ENCODE measurements at regions not wholly inside any gene's neighbourhood (a gene's known extent, or its start where the extent isn't known, plus 50 kb on each side); places are given as distances from the start of the nearest gene placed in this dataset.
"Not testable (repeated sequence)": the region's sequence is repeated elsewhere in the genome, so short reads cannot be mapped to it uniquely, and the experiment has no call there.

DNA sequence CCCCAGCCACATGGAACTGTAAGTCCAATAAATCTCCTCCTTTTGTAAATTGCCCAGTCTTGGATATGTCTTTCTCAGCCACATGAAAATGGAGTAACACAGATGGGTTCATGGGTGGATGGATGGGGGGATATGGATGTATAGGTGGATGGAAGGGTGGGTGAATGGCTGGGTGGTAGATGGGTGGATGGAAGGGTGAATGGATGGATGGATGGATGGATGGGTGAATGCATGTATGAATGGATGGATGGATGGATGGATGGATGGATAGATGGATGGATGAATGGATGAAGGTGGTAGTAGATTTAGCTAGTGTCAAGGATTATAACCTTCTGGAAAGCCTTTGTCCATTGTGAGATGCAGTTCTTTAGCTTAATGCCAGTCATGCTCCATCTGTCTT is 146.1 kb upstream of the ATP2B2 start:
- H3K4me3 ChIP-seq (ENCODE audit: insufficient read depth, low read depth, low read length), result no peak overlapping the region
- DNase-seq, result no peak

DNA sequence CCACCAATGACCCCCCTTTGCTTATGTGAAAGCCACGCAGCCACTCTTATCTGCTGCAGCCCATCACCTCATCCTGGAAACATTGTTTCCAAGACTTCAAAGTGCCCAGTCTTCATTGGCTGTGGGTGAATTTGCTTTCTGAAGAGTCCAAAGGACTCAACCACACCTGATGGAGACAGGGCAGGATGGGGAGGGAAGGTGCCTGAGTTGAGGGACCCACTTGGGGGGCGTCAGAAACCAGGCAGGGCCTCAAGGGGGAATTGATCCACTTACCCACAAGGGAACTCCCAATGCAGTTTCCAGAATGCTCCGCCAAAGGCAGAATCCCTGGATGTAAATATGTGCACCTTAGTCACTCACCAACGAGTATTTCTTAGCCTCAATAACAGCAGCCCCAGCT is 147.9 kb upstream of the ATP2B2 start:
- Histone ChIP-seq H3K4me3 (ENCODE audit: insufficient read depth, low read depth, low read length) (no peak overlapping the region), H3K27me3 (ENCODE audit: control insufficient read depth, insufficient read depth, low read length) (no peaks in the 10 kb centered on the region; the same call in 1 of the 2 replicates), H3K36me3 (replicated peaks; ENCODE audit: control insufficient read depth, insufficient read depth, low read length) (no peaks in the 10 kb centered on the region)
- no peak for DNase-seq

More for the DNA sequence above, 146.1 kb upstream of the ATP2B2 start:
- Histone ChIP-seq H3K27me3 (ENCODE audit: control insufficient read depth, insufficient read depth, low read length) (no peaks in the 10 kb centered on the region; the same call in 1 of the 2 replicates), H3K36me3 (replicated peaks; ENCODE audit: control insufficient read depth, insufficient read depth, low read length) (no peaks in the 10 kb centered on the region)

DNA sequence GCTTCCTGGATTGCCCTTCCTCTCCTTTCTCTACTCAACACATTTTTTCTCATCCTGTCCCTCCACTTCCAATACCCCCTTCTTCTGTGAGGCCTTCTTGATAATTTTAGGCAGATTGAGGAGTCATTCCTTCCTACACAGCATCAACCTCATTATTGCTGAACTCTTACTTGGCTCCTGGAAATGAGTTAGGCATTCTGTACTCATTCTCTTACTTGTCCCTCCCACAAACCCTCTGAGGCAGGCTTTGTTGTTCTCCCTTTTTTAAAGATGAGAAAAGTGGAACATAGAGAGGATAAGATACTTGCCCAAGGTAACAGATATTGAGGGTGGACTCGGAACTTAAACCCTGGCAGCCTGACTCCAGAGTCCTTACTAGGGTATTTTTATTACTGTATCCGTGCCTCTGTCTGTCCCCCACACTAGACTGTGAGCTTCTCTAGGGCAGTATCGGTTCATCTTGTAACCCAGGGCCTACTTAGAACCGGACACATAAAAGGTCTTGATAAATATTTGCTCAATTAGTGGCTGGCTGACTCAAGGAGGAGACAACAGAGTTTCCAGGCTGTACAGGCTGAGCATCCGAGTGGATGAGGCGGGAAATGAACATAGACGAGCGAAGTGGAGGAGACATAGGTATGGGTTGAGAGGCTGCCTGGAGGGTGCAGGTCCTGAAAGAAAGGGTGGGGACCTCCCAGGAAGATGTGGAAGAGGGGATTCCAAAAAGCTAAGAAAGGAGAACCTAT is 148.7 kb upstream of the ATP2B2 start:
- no peaks in the 10 kb centered on the region for H3K36me3 ChIP-seq (replicated peaks; ENCODE audit: control insufficient read depth, insufficient read depth, low read length)
- no peaks in the 10 kb centered on the region; the same call in 1 of the 2 replicates for H3K27me3 ChIP-seq (ENCODE audit: control insufficient read depth, insufficient read depth, low read length)
- no peak for DNase-seq
- H3K4me3 ChIP-seq (ENCODE audit: insufficient read depth, low read depth, low read length), result no peak overlapping the region

DNA sequence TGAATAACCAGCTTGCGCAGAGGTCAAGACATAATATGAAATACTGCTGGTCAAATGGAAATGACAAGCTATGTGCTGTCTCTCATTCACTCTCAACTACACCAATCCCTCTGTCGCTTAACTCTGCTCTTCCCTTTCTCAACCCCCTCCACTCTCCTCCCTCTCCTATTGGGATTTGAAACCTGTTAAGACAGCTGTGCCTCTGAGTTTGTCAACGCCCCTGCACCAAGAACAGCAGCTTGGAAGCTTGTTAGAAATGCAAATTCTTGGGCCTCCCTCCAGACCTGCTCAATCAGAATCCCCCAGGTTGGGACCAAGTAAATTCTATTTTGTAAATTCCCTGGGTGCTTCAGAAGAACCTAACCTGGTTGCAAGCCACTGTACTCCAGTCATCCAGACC is 149.7 kb upstream of the ATP2B2 start:
- Histone ChIP-seq H3K27me3 (ENCODE audit: control insufficient read depth, insufficient read depth, low read length) (no peaks in the 10 kb centered on the region; the same call in 1 of the 2 replicates), H3K4me3 (ENCODE audit: insufficient read depth, low read depth, low read length) (no peak overlapping the region), H3K36me3 (replicated peaks; ENCODE audit: control insufficient read depth, insufficient read depth, low read length) (no peaks in the 10 kb centered on the region)
- peak; percentile 59 for DNase-seq

GRCh38 chr3:10657339-10657738 is 152.0 kb upstream of the ATP2B2 start:
- H3K4me3 ChIP-seq (ENCODE audit: insufficient read depth, low read depth, low read length); H3K27me3 ChIP-seq (ENCODE audit: control insufficient read depth, insufficient read depth, low read length); H3K36me3 ChIP-seq (replicated peaks; ENCODE audit: control insufficient read depth, insufficient read depth, low read length); DNase-seq: not testable (repeated sequence)

DNA sequence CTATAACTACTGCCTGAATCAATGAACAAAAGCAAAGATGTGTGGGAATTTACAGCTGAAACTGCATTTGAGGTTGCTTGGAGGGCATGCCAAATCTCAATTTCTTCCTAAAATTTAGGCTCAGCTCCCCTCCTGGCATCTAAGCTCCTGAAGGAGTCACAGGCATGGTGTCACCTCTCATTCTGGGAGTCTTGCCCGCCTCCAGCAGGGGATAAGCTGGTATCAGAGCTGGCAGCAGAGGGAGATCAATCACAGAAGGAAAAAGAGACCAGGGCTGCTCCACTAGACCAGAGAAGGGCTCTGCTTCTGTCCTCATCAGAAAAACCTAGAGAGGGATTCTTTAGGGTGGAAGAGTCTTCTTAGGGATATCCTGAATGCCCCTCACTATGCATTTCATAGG is 150.4 kb upstream of the SLC6A11 start:
- Histone ChIP-seq H3K36me3 (replicated peaks; ENCODE audit: control insufficient read depth, insufficient read depth, low read length) (no peaks in the 10 kb centered on the region), H3K4me3 (ENCODE audit: insufficient read depth, low read depth, low read length) (no peak overlapping the region), H3K27me3 (ENCODE audit: control insufficient read depth, insufficient read depth, low read length) (no peaks in the 10 kb centered on the region)
- DNase-seq, result no peak

GRCh38 chr3:10666621-10667020 is 149.4 kb upstream of the SLC6A11 start:
- H3K4me3 ChIP-seq (ENCODE audit: insufficient read depth, low read depth, low read length), result no peak overlapping the region
- no peaks in the 10 kb centered on the region for H3K27me3 ChIP-seq (ENCODE audit: control insufficient read depth, insufficient read depth, low read length)
- peak; percentile 33 for DNase-seq
- no peaks in the 10 kb centered on the region for H3K36me3 ChIP-seq (replicated peaks; ENCODE audit: control insufficient read depth, insufficient read depth, low read length)

GRCh38 chr3:10667269-10667668 is 148.8 kb upstream of the SLC6A11 start:
- H3K27me3 ChIP-seq (ENCODE audit: control insufficient read depth, insufficient read depth, low read length), result no peaks in the 10 kb centered on the region
- no peak overlapping the region for H3K4me3 ChIP-seq (ENCODE audit: insufficient read depth, low read depth, low read length)
- no peak for DNase-seq
- no peaks in the 10 kb centered on the region for H3K36me3 ChIP-seq (replicated peaks; ENCODE audit: control insufficient read depth, insufficient read depth, low read length)

DNA sequence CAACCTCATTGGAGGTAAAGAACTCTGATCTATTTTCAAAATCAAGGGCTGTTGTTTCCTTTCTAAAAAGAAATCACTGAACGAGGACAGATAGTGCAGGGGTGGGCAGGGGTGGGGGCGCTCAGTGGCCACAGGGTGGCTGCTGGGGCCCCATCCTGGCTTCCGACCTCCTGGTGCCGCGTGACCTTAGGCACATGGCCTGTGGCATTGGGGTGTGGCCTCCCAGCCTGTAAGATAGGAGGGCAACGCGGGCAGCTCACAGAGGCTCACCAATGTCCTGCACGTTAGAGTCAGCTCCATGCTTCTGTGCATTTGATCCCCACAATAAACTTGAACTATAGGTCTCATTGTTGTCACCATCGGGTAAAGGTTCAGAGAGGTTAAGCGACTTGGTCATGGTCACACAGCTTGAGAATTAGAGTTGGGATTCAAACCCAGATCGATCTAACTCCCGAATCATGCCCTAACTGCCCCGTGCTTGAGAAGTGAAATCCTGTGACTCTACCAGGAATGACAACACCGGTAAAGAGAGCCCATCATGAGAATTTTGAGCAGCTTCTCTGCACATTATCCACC is 148.0 kb upstream of the SLC6A11 start:
- no peak for DNase-seq
- no peaks in the 10 kb centered on the region for H3K27me3 ChIP-seq (ENCODE audit: control insufficient read depth, insufficient read depth, low read length)

DNA sequence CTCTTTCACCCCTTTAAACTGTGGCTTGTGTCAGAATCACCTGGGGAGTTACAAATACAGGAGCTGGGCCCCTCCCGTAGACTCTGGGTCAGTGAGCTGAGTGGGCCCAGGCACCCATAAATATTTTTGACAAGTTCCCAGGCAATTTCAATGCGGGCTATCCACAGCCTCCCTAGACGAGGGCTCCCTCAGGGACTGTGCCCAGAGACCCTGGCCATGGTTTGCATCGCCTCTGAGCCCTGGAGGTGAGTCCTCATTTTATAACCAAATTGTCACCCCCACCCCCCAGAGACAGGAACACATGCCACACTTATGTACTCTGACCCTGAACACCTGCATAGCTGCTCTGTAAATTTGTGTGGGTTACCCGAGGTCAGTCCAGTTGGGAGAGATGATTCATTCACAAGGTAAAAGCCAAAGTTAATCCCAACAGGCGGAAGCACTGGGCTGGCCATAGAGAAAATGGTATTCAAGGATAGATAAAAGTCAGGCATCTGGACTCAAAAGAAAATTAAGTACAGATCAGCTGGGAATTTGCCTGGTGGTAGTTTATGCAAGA is 146.5 kb upstream of the SLC6A11 start:
- DNase-seq, result no peak
- no peak overlapping the region for H3K4me3 ChIP-seq (ENCODE audit: insufficient read depth, low read depth, low read length)
- H3K36me3 ChIP-seq (replicated peaks; ENCODE audit: control insufficient read depth, insufficient read depth, low read length), result no peaks in the 10 kb centered on the region
- no peaks in the 10 kb centered on the region for H3K27me3 ChIP-seq (ENCODE audit: control insufficient read depth, insufficient read depth, low read length)

More for the DNA sequence above, 148.0 kb upstream of the SLC6A11 start:
- Histone ChIP-seq H3K36me3 (replicated peaks; ENCODE audit: control insufficient read depth, insufficient read depth, low read length) (no peaks in the 10 kb centered on the region), H3K4me3 (ENCODE audit: insufficient read depth, low read depth, low read length) (no peak overlapping the region)

GRCh38 chr3:10672422-10672821 is 143.6 kb upstream of the SLC6A11 start:
- H3K4me3 ChIP-seq (ENCODE audit: insufficient read depth, low read depth, low read length), result no peak overlapping the region
- H3K27me3 ChIP-seq (ENCODE audit: control insufficient read depth, insufficient read depth, low read length), result no peaks in the 10 kb centered on the region; the same call in 1 of the 2 replicates
- no peaks in the 10 kb centered on the region for H3K36me3 ChIP-seq (replicated peaks; ENCODE audit: control insufficient read depth, insufficient read depth, low read length)
- no peak for DNase-seq

GRCh38 chr3:10674578-10674977 is 141.4 kb upstream of the SLC6A11 start:
- Histone ChIP-seq H3K36me3 (replicated peaks; ENCODE audit: control insufficient read depth, insufficient read depth, low read length) (no peaks in the 10 kb centered on the region), H3K4me3 (ENCODE audit: insufficient read depth, low read depth, low read length) (no peak overlapping the region), H3K27me3 (ENCODE audit: control insufficient read depth, insufficient read depth, low read length) (no peaks in the 10 kb centered on the region; the same call in 1 of the 2 replicates)
- no peak for DNase-seq

GRCh38 chr3:10676905-10677304 is 139.1 kb upstream of the SLC6A11 start:
- no peak overlapping the region for H3K4me3 ChIP-seq (ENCODE audit: insufficient read depth, low read depth, low read length)
- no peaks in the 10 kb centered on the region; the same call in 1 of the 2 replicates for H3K27me3 ChIP-seq (ENCODE audit: control insufficient read depth, insufficient read depth, low read length)
- H3K36me3 ChIP-seq (replicated peaks; ENCODE audit: control insufficient read depth, insufficient read depth, low read length), result no peaks in the 10 kb centered on the region
- no peak for DNase-seq

DNA sequence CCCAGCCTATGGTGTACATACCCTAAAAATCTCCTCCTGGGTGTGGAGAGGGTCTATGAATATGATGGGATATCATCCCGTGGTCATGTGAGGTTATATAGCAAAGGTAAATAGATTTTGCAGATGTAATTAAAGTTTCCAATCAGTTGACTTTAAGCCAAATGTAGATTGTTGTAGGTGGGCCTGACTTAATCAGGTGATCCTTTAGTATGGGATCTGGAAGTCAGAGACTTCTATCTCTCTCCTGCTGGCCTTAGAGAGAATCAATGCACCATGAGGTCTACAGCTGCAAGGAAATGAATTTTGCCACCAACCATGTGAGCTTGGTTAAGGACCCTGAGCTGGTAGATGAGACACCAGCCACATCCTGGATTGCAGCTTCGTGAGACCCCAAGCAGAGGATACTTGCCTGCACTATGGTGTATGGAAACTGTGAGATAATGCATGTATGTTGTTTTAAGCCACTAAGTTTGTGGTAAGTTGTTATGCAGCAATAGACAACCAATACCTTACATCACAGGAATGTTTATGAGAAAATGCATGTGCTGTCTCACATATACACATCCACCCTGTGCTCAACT is 137.1 kb upstream of the SLC6A11 start:
- H3K36me3 ChIP-seq (replicated peaks; ENCODE audit: control insufficient read depth, insufficient read depth, low read length), result no peaks in the 10 kb centered on the region
- no peaks in the 10 kb centered on the region; the same call in 1 of the 2 replicates for H3K27me3 ChIP-seq (ENCODE audit: control insufficient read depth, insufficient read depth, low read length)
- no peak for DNase-seq
- no peak overlapping the region for H3K4me3 ChIP-seq (ENCODE audit: insufficient read depth, low read depth, low read length)

GRCh38 chr3:10680796-10681195 is 135.2 kb upstream of the SLC6A11 start:
- no peak overlapping the region for H3K4me3 ChIP-seq (ENCODE audit: insufficient read depth, low read depth, low read length)
- no peaks in the 10 kb centered on the region; the same call in 1 of the 2 replicates for H3K27me3 ChIP-seq (ENCODE audit: control insufficient read depth, insufficient read depth, low read length)
- DNase-seq, result no peak
- H3K36me3 ChIP-seq (replicated peaks; ENCODE audit: control insufficient read depth, insufficient read depth, low read length), result no peaks in the 10 kb centered on the region
